Eye (tissue), 1 donor: ENCODE measurements at regions not wholly inside any gene's neighbourhood (a gene's known extent, or its start where the extent isn't known, plus 50 kb on each side); places are given as distances from the start of the nearest gene placed in this dataset.
"Not testable (repeated sequence)": the region's sequence is repeated elsewhere in the genome, so short reads cannot be mapped to it uniquely, and the experiment has no call there.

Experiments
- DNase-seq: peaks from one replicate; pipeline ENCODE4 v3.0.0-alpha.2; 2015

GRCh38 chr15:45869034-45869668, 234.3 kb downstream of the SQOR start:
- DNase-seq = no peak

GRCh38 chr15:45871121-45871855, 236.5 kb downstream of the SQOR start:
- DNase-seq = no peak

- DNase-seq = no peak
Measured at GRCh38 chr15:45873781-45874180, 239.0 kb downstream of the SQOR start.

GRCh38 chr15:45874566-45874965, 239.7 kb downstream of the SQOR start:
- DNase-seq = not testable (repeated sequence)

GRCh38 chr15:45884289-45884688, 249.5 kb downstream of the SQOR start:
- peak; percentile 3 for DNase-seq

GRCh38 chr15:45884755-45885445, 250.1 kb downstream of the SQOR start:
- DNase-seq = no peak

GRCh38 chr15:45885801-45886200, 251.0 kb downstream of the SQOR start:
- no peak for DNase-seq

GRCh38 chr15:45891766-45892165, 256.9 kb downstream of the SQOR start:
- peak; percentile 1 for DNase-seq

GRCh38 chr15:45892182-45892581, 257.4 kb downstream of the SQOR start:
- DNase-seq = no peak

- no peak for DNase-seq
Measured at GRCh38 chr15:45903283-45903682, 268.5 kb downstream of the SQOR start.

GRCh38 chr15:45904019-45904418, 269.2 kb downstream of the SQOR start:
- DNase-seq = no peak

GRCh38 chr15:45906230-45906629, 271.4 kb downstream of the SQOR start:
- no peak for DNase-seq

- no peak for DNase-seq
Measured at GRCh38 chr15:45910671-45911070, 275.8 kb downstream of the SQOR start.

- no peak for DNase-seq
Measured at GRCh38 chr15:45913451-45913850, 278.6 kb downstream of the SQOR start.

- DNase-seq = no peak
Measured at GRCh38 chr15:45914425-45914824, 279.6 kb downstream of the SQOR start.

GRCh38 chr15:45918839-45919238, 284.0 kb downstream of the SQOR start:
- no peak for DNase-seq

GRCh38 chr15:45919806-45920205, 285.0 kb downstream of the SQOR start:
- no peak for DNase-seq

- no peak for DNase-seq
Measured at GRCh38 chr15:45921376-45921775, 286.5 kb downstream of the SQOR start.

- DNase-seq = no peak
Measured at GRCh38 chr15:45921978-45922377, 287.1 kb downstream of the SQOR start.

- peak; percentile 16 for DNase-seq
Measured at GRCh38 chr15:45941367-45941766, 306.5 kb downstream of the SQOR start.

GRCh38 chr15:45943240-45943639, 308.4 kb downstream of the SQOR start:
- DNase-seq = peak; percentile 16

- DNase-seq = no peak
Measured at GRCh38 chr15:45946111-45946510, 311.3 kb downstream of the SQOR start.

GRCh38 chr15:45948181-45948621, 313.4 kb downstream of the SQOR start:
- no peak for DNase-seq

- DNase-seq = no peak
Measured at GRCh38 chr15:45958924-45959323, 324.1 kb downstream of the SQOR start.
